ENCODE measurements at regions not wholly inside any gene's neighbourhood (a gene's known extent, or its start where the extent isn't known, plus 50 kb on each side); places are given as distances from the start of the nearest gene placed in this dataset.

GRCh38 chr5:71861682-71862081 lies 142.6 kb downstream of the CARTPT start:
- TF ChIP-seq, protein P1, sequence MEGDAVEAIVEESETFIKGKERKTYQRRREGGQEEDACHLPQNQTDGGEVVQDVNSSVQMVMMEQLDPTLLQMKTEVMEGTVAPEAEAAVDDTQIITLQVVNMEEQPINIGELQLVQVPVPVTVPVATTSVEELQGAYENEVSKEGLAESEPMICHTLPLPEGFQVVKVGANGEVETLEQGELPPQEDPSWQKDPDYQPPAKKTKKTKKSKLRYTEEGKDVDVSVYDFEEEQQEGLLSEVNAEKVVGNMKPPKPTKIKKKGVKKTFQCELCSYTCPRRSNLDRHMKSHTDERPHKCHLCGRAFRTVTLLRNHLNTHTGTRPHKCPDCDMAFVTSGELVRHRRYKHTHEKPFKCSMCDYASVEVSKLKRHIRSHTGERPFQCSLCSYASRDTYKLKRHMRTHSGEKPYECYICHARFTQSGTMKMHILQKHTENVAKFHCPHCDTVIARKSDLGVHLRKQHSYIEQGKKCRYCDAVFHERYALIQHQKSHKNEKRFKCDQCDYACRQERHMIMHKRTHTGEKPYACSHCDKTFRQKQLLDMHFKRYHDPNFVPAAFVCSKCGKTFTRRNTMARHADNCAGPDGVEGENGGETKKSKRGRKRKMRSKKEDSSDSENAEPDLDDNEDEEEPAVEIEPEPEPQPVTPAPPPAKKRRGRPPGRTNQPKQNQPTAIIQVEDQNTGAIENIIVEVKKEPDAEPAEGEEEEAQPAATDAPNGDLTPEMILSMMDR (IDR thresholded peaks at IDR 0.05): no peak
- TF ChIP-seq POLR2A (IDR thresholded peaks at IDR 0.05): no peak

All from testis (tissue), 2 donors.